CD4-positive, alpha-beta T cell (primary cell): ENCODE measurements at regions not wholly inside any gene's neighbourhood (a gene's known extent, or its start where the extent isn't known, plus 50 kb on each side); places are given as distances from the start of the nearest gene placed in this dataset.

Experiments used
- ATAC-seq: fragments of 200-7000 bp; cut with Tn5 transposase; one replicate; pipeline ENCODE4 v1.10.0; 2022; ENCODE audit warnings: mild to moderate bottlenecking; ENCODE audit not compliant: poor library complexity
- CTCF ChIA-PET: fragments of 350-600 bp; sonication (Branson Sonifier 250); formaldehyde crosslinking; loops from one replicate; lab custom pipeline; 2021; ENCODE audit warnings: antibody characterized with exemption, inconsistent platforms; lab: Charles Lee
- POLR2A ChIA-PET: fragments of 350-600 bp; sonication (Branson Sonifier 250); formaldehyde crosslinking; loops from one replicate; lab custom pipeline; 2021; ENCODE audit warnings: antibody characterized with exemption, inconsistent platforms; lab: Charles Lee
- DNase-seq, 14 experiments: peaks; one replicate each; pipeline ENCODE4 v3.0.0-alpha.2; 2013 to 2020; ENCODE audit warnings: mixed read lengths in 2 of 14
- H3K27ac ChIP-seq, 2 donors: one replicate each; pipeline versions ENCODE4 v1.5.1 to v1.7.0; 2013; ENCODE audit warnings: low read length in 2 of 2, low read depth in 1 of 2, mild to moderate bottlenecking in 1 of 2
- H3K27me3 ChIP-seq, 2 experiments: 1 replicate in 1 of 2; 2 replicates in 1 of 2; pipeline versions ENCODE4 v1.6.1 to v1.7.0; 2013; ENCODE audit warnings: low read length in 2 of 2, control low read depth in 1 of 2, mild to moderate bottlenecking in 1 of 2, moderate library complexity in 1 of 2; ENCODE audit not compliant: insufficient read depth in 2 of 2, control insufficient read depth in 1 of 2
- H3K36me3 ChIP-seq: one replicate; pipeline ENCODE4 v1.6.1; 2013; ENCODE audit warnings: low read length, control low read depth; ENCODE audit not compliant: insufficient read depth
- H3K4me1 ChIP-seq: one replicate; pipeline ENCODE4 v1.6.1; 2013; ENCODE audit warnings: low read length, control low read depth; ENCODE audit not compliant: insufficient read depth
- H3K4me3 ChIP-seq: one replicate; pipeline ENCODE4 v1.5.1; 2013; ENCODE audit warnings: mild to moderate bottlenecking, low read length, moderate library complexity
- H3K9me3 ChIP-seq, 2 experiments: 1 replicate in 1 of 2; 2 replicates in 1 of 2; pipeline versions ENCODE4 v1.6.1 to v1.7.0; 2013; ENCODE audit warnings: low read length in 2 of 2, mild to moderate bottlenecking in 2 of 2, control low read depth in 1 of 2, moderate library complexity in 1 of 2; ENCODE audit not compliant: control insufficient read depth in 1 of 2, insufficient read depth in 1 of 2
- H3K27ac Mint-ChIP-seq: one replicate; pipeline ENCODE4 v1.8.0; 2020; ENCODE audit warnings: mixed read lengths
- H3K27me3 Mint-ChIP-seq: one replicate; pipeline ENCODE4 v1.8.0; 2021; ENCODE audit warnings: mixed read lengths
- H3K36me3 Mint-ChIP-seq: one replicate; pipeline ENCODE4 v1.8.0; 2021; ENCODE audit warnings: low read depth, mixed read lengths
- H3K4me1 Mint-ChIP-seq: one replicate; pipeline ENCODE4 v1.8.0; 2021; ENCODE audit warnings: low read depth, mixed read lengths
- H3K4me3 Mint-ChIP-seq: one replicate; pipeline ENCODE4 v1.8.0; 2020; ENCODE audit warnings: mild to moderate bottlenecking, mixed read lengths
- H3K9me3 Mint-ChIP-seq: one replicate; pipeline ENCODE4 v1.8.0; 2020; ENCODE audit warnings: mixed read lengths
- CTCF ChIP-seq: fragments of 200-600 bp; IDR thresholded peaks from one replicate; pipeline ENCODE4 v1.8.0; 2022; ENCODE audit warnings: antibody characterized with exemption, mild to moderate bottlenecking
- intact Hi-C, 2 experiments: fragments of 100-400 bp; cut with DNase I in 1 of 2; cut with micrococcal nuclease in 1 of 2; formaldehyde crosslinking; loops; one replicate each; pipeline versions ENCODE4 v1.15.1 to v1.9.0; 2023 to 2025; cut with DNase I, micrococcal nuclease

GRCh38 chr16:5235119-5235518 lies 137.5 kb upstream of the EEF2KMT start:
- POLR2A ChIA-PET: no interaction called here
- no peak overlapping the region for H3K4me3 Mint-ChIP-seq
- DNase-seq (no peak), ATAC-seq (no peak)
- no peaks in the 10 kb centered on the region for H3K36me3 Mint-ChIP-seq
- H3K27ac Mint-ChIP-seq: no peak overlapping the region
- H3K27ac ChIP-seq: no peak overlapping the region
- H3K9me3 Mint-ChIP-seq: no peaks in the 10 kb centered on the region
- no peak for TF ChIP-seq CTCF
- intact Hi-C loops: loop anchor here in 1 of 2 experiments (5.0 kb wide), 1 partner anchor 1407 kb away; no protein-coding TSS in a partner anchor
- H3K27me3 ChIP-seq: peaks cover 11 to 13% of the 10 kb centered on the region in 2 experiments
- H3K36me3 ChIP-seq: no peaks in the 10 kb centered on the region
- CTCF ChIA-PET: no interaction called here
- peaks cover 63% of the 10 kb centered on the region for H3K27me3 Mint-ChIP-seq
- no peaks in the 10 kb centered on the region for H3K9me3 ChIP-seq
- peaks cover 2% of the 10 kb centered on the region for H3K4me1 ChIP-seq
- H3K4me3 ChIP-seq: no peak overlapping the region
- H3K4me1 Mint-ChIP-seq: peaks cover 4% of the 10 kb centered on the region

GRCh38 chr16:5234295-5235050 lies 136.9 kb upstream of the EEF2KMT start:
- Histone ChIP-seq H3K27me3 (peaks cover 11 to 13% of the 10 kb centered on the region in 2 experiments), H3K9me3 (no peaks in the 10 kb centered on the region), H3K36me3 (no peaks in the 10 kb centered on the region), H3K4me3 (no peak overlapping the region), H3K27ac (no peak overlapping the region), H3K4me1 (peaks cover 2% of the 10 kb centered on the region)
- intact Hi-C loops: loop anchor here in 1 of 2 experiments (5.0 kb wide), 1 partner anchor 1408 kb away; no protein-coding TSS in a partner anchor
- H3K36me3 Mint-ChIP-seq: no peaks in the 10 kb centered on the region
- DNase-seq (no peak), ATAC-seq (no peak)
- no peak for TF ChIP-seq CTCF
- ChIA-PET POLR2A (no interaction called here), CTCF (no interaction called here)
- H3K27me3 Mint-ChIP-seq: peaks cover 66% of the 10 kb centered on the region
- H3K4me3 Mint-ChIP-seq: no peak overlapping the region
- H3K27ac Mint-ChIP-seq: no peak overlapping the region
- H3K9me3 Mint-ChIP-seq: no peaks in the 10 kb centered on the region
- peaks cover 4% of the 10 kb centered on the region for H3K4me1 Mint-ChIP-seq

- H3K27ac ChIP-seq: no peak overlapping the region
- peaks cover 10 to 20% of the 10 kb centered on the region in 2 experiments for H3K27me3 ChIP-seq
- ChIA-PET POLR2A (no interaction called here), CTCF (no interaction called here)
- no peak for TF ChIP-seq CTCF
- Mint-ChIP-seq H3K9me3 (no peaks in the 10 kb centered on the region), H3K4me3 (no peak overlapping the region), H3K27ac (no peak overlapping the region), H3K27me3 (peaks cover 57% of the 10 kb centered on the region), H3K4me1 (no peaks in the 10 kb centered on the region), H3K36me3 (no peaks in the 10 kb centered on the region)
- H3K9me3 ChIP-seq: no peaks in the 10 kb centered on the region
- DNase-seq: no peak
- intact Hi-C loops: no loop called here
- H3K36me3 ChIP-seq: no peaks in the 10 kb centered on the region
- no peak overlapping the region for H3K4me3 ChIP-seq
- no peaks in the 10 kb centered on the region for H3K4me1 ChIP-seq
- ATAC-seq: no peak
These were observed 133.7 kb upstream of the EEF2KMT start for GRCh38 chr16:5231246-5231759.
